GM21390 (cell line): ENCODE measurements at regions not wholly inside any gene's neighbourhood (a gene's known extent, or its start where the extent isn't known, plus 50 kb on each side); places are given as distances from the start of the nearest gene placed in this dataset.
"Not testable (repeated sequence)": the region's sequence is repeated elsewhere in the genome, so short reads cannot be mapped to it uniquely, and the experiment has no call there.

Source experiments
- ATAC-seq: cut with Tn5 transposase; IDR thresholded peaks from one replicate; pipeline ENCODE4 v1.9.1; 2021; ENCODE audit not compliant: unreplicated experiment

GRCh38 chr14:61602003-61602732, 93.1 kb upstream of the HIF1A start:
- ATAC-seq, result no peak

DNA sequence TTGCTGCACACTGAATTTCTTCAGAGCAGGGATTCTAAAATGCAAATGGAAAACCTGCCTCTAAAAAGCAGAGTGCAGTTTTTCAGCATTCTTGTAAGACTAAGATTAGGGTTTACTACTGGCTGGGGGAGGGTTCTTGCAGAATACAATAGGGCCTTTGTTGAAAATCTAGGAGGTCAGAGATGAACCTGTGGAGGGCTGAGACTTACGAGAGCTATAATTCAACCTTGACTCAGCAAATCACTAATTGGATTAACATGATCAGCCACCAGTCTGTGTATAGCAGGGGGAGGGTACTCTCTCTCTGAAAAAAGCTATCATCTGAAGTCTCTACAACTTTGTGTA, 92.6 kb upstream of the HIF1A start:
- no peak for ATAC-seq

- ATAC-seq, result no peak
Measured at GRCh38 chr14:61603736-61604135, 91.6 kb upstream of the HIF1A start.

DNA sequence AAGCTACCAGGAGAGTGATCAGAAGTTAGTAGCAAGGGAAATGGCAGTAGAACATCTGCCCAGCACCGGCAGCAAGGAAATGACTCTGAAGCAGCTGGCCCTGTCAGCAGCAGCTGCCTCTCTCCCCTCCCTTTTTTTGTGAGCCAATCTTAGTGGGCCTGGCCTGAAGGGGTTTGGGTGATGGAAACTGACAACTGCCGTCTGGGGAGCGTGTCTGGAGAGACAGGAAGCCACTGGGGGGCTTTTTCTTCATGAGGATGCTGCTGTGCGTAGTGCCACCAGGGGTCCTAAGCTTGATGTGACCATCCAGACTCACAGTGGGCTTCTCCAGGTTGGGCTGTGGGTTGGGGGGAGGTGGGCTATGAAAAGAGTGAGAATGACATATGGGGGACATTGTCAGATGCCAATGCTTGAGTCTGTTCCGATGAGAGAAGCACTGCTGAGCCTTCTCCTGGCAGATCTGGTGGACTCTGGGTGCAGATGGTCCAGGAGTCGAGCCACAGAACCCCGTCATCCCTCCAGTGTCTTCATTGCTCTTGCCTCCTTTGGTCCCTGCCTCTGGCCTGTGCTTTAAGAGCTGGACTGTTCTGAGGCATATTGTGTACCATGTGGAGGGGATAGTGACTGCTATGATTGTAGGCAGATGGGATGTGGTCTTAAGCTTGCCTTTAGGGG, 87.6 kb upstream of the HIF1A start:
- ATAC-seq, result no peak

- ATAC-seq, result no peak
Measured at GRCh38 chr14:61608245-61609165, 86.8 kb upstream of the HIF1A start.

DNA sequence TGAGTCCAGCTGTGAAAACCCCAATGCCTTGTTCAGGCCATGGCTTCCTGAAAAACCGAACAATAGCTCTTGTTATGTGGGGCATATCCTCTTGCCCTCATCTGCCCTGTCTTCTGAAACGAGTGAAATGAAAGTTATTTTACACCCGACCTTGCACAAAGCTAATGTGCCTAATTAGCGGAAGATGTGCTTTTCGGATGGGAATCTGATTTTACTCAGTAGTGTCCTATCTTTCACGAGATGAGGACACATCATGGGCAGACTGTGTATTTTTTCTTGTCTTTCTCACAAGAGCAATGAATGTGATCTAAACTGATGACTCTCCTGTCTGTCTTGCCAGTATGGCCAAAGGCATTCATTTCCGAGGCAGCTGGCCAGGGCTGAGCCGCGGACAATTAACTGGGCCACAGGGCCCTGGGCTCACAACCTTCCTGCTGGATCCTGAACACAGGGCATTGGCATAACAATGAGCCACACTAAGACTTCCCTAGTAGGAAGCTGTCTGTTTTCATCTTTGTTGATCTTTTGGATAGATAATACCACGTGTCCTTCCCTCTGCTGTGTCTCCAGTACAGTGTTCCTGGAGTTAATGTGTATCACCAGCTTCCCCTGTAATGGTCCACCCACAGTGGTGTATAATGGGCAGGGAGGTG, 86.0 kb upstream of the HIF1A start:
- no peak for ATAC-seq

DNA sequence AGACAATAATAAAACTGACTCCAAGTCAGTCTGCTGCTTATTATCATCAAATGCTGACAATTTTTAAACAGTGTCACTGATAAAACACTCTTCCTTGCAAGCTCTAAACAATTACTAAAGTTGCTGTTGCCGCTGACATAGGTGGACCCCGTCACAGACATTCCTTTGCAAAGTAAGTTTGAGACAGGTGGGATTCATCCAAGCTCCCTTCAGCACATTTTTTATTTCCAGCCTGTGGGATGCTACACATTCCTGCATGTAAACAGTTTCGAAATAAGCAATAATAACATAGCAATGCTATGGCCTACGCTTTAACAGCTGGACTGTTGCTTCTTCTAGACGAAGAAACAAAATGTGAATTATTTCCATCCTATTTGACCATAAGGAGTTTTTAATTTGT, 85.4 kb upstream of the HIF1A start:
- ATAC-seq, result no peak

GRCh38 chr14:61610900-61611299, 84.4 kb upstream of the HIF1A start:
- no peak for ATAC-seq

- ATAC-seq, result no peak
Measured at GRCh38 chr14:61611880-61612630, 83.3 kb upstream of the HIF1A start.

DNA sequence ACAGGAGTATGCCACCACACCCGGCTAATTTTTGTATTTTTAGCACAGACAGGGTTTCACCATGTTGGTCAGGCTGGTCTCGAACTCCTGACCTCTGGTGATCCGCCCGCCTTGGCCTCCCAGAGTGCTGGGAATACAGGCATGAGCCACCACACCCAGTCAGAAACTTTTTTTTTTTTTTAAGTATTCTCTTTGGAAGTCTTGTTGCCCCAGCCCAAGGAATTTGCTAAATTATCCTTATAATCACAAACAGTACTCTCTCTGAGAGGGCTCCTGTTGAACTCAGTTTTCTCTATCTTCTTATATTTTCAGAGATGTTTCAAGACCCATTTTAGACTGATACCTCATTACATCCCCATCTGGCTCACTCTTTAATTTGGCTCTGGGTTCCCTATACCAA, 82.3 kb upstream of the HIF1A start:
- ATAC-seq, result not testable (repeated sequence)

DNA sequence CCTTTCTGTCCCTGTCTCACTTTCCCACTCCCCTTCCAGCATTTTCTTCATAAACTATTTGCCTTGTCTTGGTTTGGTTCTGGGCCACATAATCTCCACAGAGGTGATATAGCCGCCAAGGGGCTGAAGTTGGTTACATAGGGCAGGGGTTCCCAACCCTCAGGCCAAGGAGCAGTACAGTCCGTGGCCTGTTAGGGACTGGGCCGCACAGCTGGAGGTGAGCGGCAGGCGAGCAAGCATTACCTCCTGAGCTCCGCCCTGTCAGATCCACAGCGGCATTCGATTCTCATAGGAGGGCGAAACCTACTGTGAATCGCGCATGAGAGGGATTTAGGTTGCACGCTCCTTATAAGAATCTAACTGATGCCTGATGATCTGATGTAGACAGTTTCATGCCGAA, 80.6 kb upstream of the HIF1A start:
- no peak for ATAC-seq

DNA sequence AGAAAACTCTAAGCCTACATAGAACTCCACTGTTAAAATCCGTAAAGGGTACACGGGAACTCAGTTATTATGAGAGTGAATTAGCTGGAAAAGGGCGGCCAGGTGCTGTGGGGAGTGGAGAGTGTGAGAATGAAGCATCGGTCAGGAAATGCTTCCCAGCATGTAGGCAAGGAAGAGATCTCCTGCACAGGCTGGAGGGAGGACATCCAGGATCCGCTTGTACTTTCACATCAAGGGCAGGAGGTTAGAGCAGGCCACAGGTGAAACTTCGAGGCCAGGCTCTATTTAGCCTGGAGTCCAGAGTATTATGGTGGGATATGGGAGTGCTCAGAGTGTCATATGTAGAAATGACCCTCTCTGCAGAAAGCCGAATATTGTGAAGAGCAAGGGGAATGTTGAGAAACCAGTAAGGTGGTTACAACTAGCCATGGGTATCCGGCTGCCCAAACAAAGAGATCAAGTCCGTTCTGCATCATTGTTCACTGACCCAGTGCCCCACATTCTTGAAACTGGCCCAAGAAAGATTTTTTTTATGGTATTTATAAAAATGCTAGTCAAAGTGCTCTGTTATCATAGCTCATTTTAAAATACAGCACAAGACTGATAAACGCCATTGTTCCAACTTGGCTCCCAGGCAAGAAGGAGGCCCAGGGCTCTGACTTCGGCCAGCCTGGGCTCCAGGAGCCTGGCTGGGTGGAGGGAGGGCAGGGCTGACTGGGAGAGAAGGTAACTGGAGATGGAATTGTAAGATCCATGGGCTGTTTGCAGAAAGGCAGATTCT, 79.4 kb upstream of the HIF1A start:
- no peak for ATAC-seq

DNA sequence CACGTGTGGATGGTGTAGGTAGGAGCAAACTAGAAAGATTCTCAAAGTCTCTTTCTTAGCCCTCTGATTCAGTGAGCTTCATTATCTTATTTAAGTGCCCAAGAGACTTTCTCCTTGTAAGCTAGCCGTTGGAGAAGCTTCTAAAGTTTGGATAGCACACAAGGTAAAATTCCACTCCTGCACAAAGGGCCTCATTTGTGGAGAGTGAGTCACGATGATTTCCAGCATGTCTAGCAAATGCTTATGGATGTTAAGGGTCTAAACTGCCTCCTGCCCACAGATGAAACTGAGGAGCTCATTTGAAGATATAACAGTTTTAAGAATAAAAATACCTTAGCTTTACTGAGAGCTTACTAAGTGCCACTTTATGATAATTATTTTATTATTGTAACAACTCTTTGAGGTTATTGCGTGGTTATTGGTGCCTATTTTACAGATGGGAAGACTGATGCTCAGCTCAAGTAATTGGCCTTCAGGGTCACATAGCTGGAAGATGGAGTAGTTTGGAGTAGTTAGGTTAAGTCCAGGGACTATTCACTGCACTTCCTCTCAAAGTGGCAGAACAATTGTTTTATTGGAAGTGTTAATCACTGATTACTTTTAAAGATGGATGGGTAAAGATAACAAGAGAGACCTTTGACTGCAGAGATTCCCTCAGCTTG, 78.7 kb upstream of the HIF1A start:
- ATAC-seq, result no peak

- ATAC-seq, result no peak
Measured at GRCh38 chr14:61618448-61618847, 76.9 kb upstream of the HIF1A start.

- ATAC-seq, result no peak
Measured at GRCh38 chr14:61619494-61619893, 75.8 kb upstream of the HIF1A start.

DNA sequence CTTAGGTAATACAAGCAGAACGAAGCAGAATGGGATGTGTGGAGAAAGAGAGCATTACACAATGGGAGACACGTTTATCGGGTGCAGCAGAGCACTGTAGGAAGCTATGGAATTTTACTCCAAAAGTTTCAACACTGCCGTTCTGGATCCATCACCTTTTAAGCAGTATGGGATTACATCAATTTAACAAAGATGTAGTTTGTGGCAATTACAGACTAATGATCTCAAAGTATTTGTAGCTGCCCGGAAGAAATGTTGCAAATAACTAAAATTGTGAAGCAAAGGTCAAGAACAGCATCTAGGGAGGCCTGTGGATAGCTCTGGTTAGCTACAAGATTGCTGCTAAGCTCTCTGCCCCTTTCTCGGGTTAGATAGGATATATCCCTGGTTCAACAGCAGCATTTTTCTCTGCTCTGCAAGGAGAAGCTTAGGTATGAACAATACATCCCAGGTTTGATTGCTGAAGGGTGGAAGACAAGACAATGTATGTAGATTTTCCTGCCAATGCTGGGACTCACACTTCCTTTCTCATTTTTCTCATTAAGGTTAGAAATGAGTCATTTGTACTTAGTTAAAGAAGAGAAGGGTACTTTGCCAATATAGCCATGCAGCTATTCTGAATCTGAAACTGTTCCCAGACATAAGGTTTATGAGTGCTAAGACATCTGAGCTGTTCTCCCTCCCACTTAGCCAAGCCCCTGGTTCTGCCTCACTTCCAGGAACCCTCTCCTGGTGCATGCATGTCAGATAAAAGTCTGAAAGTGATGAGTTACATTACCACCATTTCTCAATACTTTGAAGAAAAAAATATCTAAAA, 75.0 kb upstream of the HIF1A start:
- ATAC-seq, result peak; percentile 79

DNA sequence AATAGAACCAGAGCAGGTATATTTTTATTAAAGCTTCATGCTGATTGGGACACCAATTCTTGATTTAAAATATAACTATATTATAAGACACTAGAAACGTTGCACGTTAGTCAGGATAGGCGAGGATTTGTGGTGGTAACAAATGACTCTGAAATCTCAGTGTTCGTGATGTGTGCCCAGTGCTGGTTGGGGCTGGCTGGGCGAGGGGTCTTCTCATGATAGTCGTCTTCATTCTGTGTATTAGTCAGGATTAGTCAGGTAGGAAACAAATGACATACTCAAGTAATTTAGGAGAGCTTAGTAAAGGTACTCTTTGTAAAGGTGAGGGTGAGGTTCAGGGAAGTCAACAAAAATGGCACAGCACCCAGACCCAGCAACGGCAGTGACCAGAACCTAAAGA, 73.9 kb upstream of the HIF1A start:
- ATAC-seq, result no peak

DNA sequence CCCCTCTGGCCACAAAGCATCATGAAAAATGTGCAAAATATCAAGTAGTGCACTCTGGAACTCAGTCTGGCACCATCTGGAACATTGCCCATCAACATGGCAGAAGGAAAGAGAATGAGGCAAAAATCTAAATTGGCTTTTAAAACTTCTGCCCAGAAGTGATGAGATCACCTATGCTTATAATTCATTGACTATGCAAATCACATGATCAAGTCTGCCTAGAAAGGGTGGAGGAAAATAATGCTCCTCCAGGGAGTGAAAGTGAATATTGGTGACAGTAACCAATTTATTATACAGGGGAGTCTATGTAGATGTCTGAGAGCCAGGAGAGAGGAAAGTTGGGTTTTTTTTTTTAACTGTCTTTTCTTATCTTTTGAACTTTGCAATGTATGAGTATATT, 73.3 kb upstream of the HIF1A start:
- no peak for ATAC-seq

GRCh38 chr14:61623927-61624326, 71.4 kb upstream of the HIF1A start:
- ATAC-seq, result no peak
